SW 1271 (cell line): ENCODE measurements at regions not wholly inside any gene's neighbourhood (a gene's known extent, or its start where the extent isn't known, plus 50 kb on each side); places are given as distances from the start of the nearest gene placed in this dataset.
"Not testable (repeated sequence)": the region's sequence is repeated elsewhere in the genome, so short reads cannot be mapped to it uniquely, and the experiment has no call there.

Source experiments
- DNase-seq, 2 experiments: peaks; one replicate each; lab custom pipeline; 2025; lab: John Stamatoyannopoulos, UW

DNA sequence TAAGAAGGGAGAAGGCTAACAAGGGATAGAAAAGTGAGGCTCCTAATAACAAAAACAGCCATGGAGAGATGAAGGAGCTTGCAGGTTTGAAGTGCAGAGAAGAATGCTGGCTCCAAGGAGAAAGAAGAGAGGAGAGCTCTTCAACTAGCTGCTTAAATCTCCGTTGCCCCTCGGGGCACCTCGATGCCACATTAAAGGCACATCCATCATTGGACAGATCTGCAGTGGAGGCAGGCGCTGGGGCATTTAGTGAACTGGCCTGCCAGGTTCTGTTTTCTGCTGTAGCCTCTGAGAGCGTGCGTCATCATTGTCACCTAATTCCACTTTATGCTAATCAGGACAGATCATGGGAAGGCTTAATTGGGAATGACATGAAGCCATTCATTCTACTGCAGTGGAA, 1426.2 kb upstream of the WWC1 start:
- DNase-seq = no peak

DNA sequence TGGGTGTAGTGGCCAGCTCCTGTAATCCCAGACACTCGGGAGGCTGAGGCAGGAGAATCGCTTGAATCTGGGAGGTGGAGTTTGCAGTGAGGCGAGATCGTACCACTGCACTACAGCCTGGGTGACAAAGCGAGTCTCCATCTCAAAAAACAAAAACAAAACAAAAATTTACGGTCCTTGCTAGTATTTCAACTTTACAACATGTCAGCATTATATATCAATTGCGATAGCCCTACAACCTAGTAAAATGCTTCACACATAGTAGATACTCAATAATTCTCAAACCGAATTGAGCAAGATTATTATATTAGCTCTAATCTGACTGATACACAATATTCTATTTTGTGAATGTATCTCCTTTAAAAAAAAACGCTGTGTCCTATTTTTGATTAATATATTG, 1411.0 kb upstream of the WWC1 start:
- DNase-seq = no peak

DNA sequence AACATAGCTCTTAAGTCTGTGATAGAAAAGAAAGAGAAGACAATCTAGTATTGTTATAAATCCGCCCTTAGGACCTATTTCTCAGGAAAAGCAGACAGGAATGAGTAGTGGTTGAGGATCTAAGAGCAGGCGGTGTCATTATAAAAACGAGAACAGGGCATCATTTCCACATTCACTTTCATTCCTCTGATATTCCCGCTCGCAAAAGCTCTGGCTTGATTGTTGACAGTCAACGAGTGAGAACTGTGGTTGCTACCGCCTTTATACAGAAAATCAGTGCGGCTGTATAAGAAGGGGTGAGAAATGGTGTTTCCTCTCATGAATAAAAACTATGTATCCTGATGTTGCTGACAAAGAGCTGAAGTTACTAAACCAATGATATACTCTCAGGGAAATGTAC, 1409.6 kb upstream of the WWC1 start:
- no peak for DNase-seq

DNA sequence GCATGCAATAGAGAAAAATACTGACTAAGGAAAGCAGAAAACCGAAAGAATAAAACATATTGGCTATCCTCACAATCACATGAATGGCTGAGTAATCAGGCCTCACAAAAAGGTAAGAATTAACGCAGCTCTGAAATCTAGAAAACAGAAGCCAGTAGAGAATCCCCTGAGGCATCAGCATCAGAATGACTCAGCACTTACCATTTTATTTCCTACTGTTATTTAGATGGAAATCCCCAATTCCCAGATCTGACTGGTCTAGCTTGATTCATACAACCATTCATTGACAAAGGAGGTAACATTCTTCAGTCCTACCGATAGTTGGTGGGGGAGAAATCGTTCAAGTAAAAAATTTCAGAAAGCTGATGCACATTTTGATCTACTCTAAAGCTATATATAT, 1408.4 kb upstream of the WWC1 start:
- no peak for DNase-seq

DNA sequence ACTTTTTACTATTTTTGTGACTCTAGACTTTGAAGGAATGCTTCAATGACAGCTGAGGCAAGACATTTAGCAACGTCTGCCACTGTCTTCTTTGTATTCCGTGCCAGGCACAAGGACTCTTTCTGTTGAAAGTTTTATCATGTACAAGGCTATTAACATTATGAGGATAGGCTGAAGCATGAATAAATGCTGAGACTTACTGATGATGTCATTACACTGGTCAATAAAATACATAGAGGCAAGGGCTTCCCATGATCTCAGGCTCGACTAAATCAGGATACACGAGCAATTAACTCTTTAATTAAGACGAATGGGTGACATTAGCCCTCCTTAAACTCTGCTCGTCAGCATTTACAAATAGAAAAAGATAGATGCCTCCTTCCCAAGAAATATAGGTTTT, 1393.3 kb upstream of the WWC1 start:
- DNase-seq = no peak

DNA sequence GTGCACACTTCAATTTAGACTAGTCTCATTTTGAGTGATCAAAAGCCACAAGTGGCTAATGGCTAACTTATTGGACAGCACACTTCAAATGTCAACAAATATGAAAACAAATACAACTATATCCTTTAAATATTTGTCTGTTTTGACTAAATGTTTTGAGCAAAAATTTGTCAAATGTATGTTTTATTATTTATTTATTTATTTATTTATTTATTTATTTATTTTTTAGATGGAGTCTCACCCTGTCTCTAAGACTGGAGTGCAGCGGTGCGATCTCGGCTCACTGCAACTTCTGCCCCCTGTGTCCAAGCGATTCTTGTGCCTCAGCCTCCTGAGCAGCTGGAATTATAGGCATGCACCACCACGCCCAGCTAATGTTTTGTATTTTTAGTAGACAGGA, 1392.1 kb upstream of the WWC1 start:
- no peak for DNase-seq

DNA sequence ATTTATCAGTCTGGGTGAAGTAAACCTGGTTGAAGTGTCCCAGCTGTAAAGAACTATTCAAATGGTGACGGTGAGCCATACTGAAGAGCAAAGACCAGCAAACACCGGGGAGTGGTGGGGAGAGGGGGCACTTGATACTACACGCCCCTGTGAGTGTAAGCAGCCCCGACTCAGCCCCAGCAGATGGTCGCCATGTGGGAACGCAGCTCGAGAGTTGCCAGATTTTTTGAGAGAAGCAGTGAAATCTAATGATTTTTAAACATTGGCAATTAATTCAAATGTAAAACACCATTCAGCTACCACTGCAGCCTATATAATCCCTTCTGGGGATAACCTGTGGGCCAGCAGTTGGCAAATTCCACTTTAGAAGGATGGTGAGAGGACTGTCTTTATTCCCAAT, 1386.9 kb upstream of the WWC1 start:
- DNase-seq = no peak

DNA sequence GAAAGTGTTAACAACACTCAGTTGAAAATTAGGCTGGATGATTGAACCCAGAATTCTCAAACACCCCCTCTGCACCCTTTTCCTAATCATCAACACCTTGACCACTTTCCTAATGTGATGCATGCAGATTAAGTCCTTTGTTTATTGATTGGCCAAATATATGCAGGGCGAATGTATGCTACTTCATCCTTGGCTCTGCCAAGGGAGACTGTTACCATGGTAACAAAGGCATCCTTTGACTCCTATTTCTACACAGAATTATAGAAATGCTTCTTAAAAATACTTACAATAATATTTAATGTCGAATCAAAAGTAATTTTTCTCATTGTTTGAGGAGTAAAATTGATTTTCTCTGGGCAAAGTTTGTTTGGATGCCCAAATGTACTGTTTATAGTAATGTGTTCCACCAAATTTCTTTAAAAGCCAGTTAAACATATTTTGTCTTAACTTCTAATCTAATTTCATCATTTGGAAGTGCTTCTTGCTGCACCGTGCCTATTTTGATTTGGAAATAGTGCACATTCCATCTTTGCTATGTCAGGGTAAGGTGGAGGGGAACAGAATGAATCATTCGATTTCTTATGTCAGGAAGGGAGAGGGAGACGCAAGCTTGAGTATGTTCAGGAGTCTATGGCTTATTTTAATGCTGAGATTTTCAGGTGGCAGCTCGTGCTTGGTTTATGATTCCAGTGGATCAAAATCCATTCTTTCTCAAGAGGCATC, 1384.3 kb upstream of the WWC1 start:
- no peak for DNase-seq

DNA sequence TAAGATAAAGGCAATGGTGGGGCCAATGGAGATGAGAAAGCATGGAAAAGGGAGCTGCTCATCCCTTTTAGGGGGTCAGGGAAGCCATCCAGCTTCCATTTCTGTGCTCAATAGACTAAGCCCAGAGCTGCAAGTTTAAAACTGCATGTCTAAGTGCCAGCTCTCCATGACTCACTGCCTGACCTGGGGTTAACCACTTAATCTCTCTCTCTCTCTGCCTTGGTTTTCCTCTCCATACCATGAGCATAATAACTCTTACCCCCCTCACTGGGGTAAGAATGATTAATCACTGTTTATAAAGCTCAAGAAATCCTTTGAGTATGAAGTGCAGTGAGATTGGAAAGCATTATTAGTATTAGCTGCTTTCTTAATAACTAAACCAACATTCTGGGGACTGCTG, 1382.4 kb upstream of the WWC1 start:
- DNase-seq = no peak

DNA sequence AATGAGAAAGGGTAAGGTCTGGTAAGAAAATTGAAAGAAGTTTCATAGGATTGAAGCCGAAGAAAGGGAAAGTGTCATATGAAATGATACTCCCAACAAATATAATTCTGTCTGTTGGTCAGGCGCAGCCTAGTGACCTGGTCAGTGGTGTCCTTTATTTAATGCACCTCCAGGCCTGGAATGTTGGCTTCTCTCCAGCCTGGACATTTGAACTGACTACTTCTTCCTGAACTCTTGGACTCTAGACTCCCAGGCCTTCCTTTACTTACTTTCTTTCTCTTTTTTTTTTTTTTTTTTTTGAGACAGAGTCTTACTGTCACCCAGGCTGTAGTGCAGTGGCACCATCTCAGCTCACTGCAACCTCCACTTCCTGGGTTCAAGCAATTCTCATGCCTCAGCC, 1381.5 kb upstream of the WWC1 start:
- DNase-seq = no peak

DNA sequence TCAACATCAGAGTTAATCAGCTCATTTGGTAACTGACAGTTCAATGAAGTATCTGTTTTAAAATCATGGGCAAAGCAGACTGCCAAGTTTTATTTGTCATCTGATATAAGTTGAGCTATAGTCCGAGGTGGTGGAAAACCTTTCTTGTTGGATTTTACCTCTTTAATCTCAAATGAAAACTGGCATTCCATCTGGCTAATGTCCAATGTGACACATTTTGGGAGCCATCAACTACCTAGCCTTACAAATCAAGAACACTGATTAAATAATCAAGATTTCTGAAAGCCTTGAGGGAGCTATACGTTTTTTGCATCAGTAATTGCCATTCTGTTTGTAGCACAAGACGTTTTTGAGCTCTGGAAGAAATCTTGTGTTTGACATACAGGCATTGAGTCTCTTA, 1380.5 kb upstream of the WWC1 start:
- DNase-seq = no peak

DNA sequence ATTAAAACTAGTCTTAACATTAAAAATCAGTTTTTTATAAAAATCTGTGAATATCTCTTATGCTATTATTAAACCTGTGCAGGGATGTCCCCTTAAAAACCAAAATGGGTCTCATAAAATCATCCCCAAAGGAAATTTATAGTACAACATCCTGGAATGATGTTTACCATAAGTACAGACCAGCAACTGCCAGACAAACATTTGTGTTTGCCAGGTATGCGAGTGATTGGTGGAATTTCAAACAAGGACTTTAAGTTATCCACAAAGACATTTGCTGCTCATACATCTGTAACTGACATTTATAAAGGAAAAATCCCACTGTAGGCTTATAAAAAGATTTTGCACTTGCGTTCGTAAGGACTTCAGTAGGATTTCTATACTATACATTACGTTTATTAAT, 1375.4 kb upstream of the WWC1 start:
- DNase-seq = no peak

DNA sequence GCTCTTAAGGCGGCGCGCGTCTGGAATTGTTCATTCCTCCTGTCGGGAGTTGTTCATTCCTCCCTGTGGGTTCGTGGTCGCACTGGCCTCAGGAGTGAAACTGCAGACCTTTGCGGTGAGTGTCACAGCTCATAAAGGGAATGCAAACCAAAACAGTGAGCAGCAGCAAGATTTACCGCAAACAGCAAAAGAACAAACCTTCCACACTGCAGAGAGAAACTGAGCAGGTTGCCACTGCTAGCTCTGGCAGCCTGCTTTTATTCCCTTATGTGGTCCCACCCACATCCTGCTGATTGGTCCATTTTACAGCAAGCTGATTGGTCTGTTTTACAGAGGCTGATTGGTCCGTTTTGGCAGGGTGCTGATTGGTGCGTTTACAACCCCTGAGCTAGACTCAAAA, 1365.3 kb upstream of the WWC1 start:
- no peak for DNase-seq

DNA sequence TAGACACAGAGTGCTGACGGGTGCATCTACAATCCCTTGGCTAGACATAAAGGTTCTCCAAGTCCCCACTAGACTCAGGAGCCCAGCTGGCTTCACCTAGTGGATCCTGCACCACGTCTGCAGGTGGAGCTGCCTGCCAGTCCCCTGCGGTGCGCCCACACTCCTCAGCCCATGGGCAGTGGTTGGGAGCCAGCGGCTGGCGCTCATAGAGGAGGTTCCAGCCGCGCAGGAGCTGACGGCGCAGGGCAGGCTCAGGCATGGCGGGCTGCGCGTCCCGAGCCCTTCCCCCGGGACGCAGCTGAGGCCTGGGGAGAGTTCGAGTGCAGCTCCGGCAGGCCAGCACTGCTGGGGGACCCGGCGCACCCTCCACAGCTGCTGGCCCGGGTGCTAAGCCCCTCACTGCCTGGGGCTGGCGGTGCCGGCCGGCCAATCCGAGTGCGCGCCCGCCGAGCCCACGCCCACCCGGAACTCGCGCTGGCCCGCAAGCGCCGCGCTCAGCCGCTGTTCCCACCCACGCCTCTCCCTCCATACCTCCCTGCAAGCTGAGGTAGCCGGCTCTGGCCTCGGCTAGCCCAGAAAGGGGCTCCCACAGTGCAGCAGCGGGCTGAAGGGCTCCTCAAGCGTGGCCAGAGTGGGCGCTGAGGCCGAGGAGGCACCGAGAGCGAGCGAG, 1364.5 kb upstream of the WWC1 start:
- not testable (repeated sequence) for DNase-seq

DNA sequence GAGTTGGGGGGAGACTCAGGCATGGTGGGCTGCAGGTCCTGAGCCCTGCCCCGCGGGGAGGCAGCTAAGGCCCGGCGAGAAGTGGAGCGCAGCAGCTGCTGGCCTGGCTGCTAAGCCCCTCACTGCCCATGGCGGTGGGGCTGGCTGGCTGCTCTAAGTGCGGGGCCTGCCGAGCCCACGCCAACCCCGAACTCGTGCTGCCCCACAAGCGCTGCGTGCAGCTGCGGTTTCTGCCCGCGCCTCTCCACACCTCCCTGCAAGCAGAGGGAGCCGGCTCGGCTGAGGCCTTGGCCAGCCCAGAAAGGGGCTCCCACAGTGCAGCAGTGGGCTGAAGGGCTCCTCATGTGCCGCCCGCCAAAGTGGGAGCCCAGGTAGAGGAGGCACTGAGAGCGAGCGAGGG, 1355.1 kb upstream of the WWC1 start:
- DNase-seq = no peak

DNA sequence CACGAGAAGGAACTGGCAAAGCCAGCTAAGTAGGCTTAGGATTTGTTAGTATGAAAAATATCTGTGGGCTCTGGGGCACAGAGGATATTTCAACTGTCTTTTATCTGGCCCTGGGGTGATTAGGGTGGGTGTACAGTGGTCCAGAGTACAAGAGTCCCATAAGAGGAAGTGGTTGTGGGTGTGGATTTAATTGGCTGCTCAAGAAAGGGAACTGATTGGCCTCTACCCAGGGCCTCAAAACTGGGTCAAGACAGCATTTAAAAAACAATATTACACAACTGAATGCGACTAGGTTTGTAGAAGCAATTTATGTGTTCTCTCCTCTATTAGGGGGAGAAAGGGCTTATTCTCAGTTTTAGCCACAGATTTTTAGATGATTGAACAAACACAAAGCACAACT, 1353.4 kb upstream of the WWC1 start:
- no peak for DNase-seq

DNA sequence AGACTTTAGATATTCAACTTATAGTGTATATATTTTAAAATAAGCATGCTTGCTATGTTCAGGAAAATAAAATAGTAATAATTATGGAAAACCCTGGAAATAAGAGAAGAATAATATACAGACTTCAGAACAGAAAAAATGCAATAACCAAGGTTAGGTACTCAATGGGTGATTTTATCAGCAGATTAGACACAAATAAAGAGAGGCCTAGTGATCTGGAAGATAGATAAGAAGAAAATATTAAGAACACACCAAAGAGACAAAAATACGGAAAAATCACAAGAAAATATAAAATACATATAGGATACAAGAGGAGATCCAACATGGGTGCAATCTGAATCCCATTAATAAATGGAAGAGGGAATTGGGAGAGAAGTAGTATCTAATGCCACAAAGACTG, 1348.5 kb upstream of the WWC1 start:
- no peak for DNase-seq

DNA sequence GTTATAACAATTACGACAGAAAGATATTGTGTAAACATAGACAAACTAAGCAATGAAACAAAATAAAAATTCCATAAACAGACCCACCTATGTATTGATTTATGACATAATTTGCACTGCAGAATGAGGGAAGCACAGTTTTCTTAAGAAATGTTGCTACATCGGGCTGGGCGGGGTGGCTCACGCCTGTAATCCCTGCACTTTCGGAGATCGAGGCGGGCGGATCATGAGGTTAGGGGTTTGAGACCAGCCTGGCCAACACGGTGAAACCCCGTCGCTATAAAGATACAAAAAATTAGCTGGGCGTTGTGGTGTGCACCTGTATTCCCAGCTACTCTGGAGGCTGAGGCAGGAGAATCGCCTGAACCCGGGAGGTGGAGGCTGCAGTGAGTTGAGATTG, 1344.4 kb upstream of the WWC1 start:
- DNase-seq = no peak

DNA sequence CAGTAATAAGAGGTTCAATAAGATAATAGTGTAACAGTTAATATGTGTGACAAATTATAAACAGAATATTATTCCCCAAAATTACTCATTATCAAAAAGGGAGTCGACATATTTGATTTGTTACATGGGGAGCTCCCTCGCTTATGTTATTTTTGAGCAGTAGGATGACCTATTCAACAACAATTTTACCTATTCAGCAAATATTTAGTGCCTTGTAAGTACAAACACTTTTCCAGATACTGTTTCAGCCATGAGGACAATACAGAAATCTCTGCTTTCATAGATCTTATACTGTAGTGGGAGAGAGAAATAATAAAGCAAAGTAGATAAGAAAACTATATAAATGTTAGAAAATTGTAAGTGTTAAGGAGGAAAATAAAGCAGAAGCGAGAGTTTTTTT, 1342.8 kb upstream of the WWC1 start:
- DNase-seq = no peak

DNA sequence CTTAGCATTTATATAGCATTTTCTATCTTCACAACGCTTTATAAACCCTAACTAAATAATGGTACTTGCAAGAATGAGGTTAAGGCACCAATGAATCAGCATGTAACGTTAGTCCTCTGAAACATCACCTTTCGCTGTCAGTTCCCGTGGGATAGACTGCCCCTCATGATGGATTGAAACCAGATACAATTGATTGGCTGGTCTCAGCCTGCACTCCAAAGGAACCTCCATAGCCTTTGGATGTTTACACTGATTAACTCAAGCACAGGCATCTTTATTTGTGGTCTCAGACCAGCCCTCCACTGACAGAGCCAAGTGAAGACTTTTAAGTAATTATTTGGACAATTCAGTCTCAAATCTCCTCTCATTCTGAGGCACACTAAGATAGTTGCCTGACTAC, 1339.4 kb upstream of the WWC1 start:
- DNase-seq = no peak

DNA sequence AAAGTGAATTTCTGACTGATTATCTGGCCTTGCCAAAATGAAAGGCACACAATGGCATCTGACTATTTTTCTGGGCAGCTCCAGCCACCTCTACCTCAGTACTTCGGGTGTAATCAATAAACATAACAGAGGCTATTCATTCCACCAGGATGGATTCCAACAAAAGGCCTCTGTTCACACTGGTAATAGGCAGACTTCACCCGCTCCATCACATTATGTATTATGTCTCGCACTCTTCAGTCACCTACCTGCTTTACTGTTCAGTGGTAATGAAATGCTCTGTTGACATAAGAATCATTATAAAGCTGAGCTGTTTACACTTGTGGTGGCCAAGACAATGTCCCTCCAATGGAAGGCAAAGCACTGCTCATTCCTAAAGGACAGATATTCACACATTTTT, 1333.7 kb upstream of the WWC1 start:
- DNase-seq = no peak

DNA sequence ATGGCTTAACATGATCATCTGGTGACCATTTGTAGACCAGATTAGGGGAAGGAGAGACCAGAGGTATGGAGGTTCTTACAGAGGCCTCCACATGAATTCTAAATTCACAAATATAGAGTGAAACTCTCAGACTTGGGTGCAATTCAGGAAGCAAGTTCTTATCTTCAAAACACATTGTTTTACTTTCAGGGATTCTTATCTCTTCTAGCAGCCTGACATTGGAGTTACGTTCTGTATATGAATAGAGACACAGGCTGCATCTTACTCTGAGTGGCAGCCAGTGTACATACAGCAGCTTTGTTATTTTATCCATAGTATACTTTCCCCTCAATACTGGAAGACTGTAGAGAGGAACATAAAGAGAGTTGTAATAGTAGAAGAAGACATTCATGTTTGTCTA, 1331.7 kb upstream of the WWC1 start:
- no peak for DNase-seq

DNA sequence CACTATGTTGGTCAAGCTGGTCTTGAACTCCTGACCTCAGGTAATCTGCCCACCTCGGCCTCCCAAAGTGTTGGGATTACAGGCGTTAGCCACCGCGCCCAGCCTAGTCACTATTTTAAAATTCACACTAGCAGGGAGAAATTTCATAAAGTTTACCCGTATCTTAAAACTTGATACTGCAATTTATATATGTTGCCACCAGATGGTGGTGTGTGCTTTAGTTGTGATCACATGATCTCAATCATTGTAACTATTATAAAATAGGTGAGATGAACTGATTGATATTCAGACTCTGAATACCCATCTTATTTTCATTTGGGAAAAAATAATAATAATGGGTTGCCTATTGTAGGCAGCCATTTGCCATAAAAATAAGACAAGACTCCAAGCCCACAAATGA, 1330.4 kb upstream of the WWC1 start:
- DNase-seq = no peak

DNA sequence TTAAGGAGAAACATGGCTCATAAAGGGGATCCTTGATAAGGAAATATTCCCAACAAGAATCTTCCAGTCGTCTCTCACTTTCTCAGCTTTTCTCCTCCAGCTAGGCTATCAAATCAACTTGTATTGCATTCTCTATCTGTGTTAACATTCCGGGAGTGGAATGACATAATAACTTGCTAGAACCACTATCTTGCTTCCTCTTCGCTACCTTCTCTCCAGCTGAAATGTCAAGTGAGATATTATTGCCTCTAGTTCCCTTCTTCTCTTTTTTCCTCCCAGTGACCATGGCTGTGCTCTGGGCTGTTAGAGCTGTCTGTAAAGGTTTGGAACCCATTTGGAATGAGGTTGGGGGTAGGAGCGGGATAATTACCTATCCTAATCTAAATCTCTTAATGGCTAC, 1329.5 kb upstream of the WWC1 start:
- no peak for DNase-seq
